ENCODE measurements at regions not wholly inside any gene's neighbourhood (a gene's known extent, or its start where the extent isn't known, plus 50 kb on each side); places are given as distances from the start of the nearest gene placed in this dataset.

DNA sequence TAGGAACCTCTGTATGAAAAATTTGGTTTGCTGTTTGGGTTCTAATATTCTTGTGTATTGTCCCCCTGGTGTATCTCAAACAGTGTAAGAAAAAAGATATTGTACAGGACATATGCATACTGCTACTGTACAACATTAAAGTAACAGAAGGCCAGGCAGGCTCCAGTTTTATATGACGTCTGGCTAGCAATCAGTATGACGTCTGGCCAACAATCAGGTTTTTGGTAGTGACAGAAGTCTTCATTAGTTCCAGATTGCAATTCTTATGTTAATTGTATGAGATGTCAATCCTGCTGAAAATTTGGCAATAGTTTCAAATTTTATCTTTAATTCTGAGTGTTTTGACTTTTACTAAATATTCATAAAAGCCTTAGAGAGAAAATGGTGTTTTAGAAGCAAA is 67.9 kb upstream of the KCND2 start:
- H4K20me1 ChIP-seq (ENCODE audit: insufficient read depth, low read length): no peaks in the 10 kb centered on the region
- ATAC-seq (ENCODE audit: insufficient read depth, low read depth) (no peak), DNase-seq (no peak)
- TF ChIP-seq, protein P1, sequence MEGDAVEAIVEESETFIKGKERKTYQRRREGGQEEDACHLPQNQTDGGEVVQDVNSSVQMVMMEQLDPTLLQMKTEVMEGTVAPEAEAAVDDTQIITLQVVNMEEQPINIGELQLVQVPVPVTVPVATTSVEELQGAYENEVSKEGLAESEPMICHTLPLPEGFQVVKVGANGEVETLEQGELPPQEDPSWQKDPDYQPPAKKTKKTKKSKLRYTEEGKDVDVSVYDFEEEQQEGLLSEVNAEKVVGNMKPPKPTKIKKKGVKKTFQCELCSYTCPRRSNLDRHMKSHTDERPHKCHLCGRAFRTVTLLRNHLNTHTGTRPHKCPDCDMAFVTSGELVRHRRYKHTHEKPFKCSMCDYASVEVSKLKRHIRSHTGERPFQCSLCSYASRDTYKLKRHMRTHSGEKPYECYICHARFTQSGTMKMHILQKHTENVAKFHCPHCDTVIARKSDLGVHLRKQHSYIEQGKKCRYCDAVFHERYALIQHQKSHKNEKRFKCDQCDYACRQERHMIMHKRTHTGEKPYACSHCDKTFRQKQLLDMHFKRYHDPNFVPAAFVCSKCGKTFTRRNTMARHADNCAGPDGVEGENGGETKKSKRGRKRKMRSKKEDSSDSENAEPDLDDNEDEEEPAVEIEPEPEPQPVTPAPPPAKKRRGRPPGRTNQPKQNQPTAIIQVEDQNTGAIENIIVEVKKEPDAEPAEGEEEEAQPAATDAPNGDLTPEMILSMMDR (IDR thresholded peaks at IDR 0.05; ENCODE audit: borderline replicate concordance, extremely low read depth, low read length, poor library complexity, severe bottlenecking): no peak
- TF ChIP-seq EZH2 (IDR thresholded peaks at IDR 0.05; ENCODE audit: borderline replicate concordance, low read depth, low read length, severe bottlenecking): no peak
- no peak overlapping the region for H3K4me2 ChIP-seq (ENCODE audit: insufficient read depth, low read length)
- H3K79me2 ChIP-seq (ENCODE audit: insufficient read depth, low read length): no peaks in the 10 kb centered on the region
- H3K4me1 ChIP-seq (ENCODE audit: insufficient read depth, low read length): no peaks in the 10 kb centered on the region
- H3K9ac ChIP-seq (ENCODE audit: low read depth, low read length): no peak overlapping the region
- no peak overlapping the region for H2AFZ ChIP-seq (ENCODE audit: low read depth, low read length)
- H3K4me3 ChIP-seq (ENCODE audit: low read depth in 1 of 2, low read length in 2 of 2): no peak overlapping the region
- no peaks in the 10 kb centered on the region for H3K27me3 ChIP-seq (ENCODE audit: insufficient read depth, low read length, poor library complexity)
- no peaks in the 10 kb centered on the region for H3K9me3 ChIP-seq (ENCODE audit: insufficient read depth, low read length, severe bottlenecking)
- H3K27ac ChIP-seq (ENCODE audit: low read length): no peak overlapping the region
- H3K36me3 ChIP-seq (ENCODE audit: insufficient read depth, low read length): no peaks in the 10 kb centered on the region

DNA sequence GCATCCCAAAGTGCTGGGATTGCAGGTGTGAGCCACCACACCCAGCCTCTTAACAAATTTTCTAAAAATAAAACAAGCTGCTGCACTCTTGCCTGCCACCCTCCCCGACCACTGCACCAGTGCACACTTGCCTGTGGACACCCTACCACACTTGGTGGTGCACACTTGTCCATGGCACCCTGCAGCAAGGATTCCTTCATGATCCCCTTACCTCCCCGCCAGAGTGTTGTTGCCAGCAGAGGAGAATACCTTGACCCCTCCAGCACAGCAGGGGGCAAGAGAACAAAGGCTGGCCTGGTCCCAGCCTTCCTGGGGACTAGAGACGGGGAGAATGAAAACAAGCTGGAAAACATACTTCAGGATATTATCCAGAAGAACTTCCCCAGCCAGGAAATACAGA is 65.9 kb upstream of the KCND2 start:
- no peak overlapping the region for H3K4me2 ChIP-seq (ENCODE audit: insufficient read depth, low read length)
- H3K4me1 ChIP-seq (ENCODE audit: insufficient read depth, low read length): no peaks in the 10 kb centered on the region
- H3K79me2 ChIP-seq (ENCODE audit: insufficient read depth, low read length): no peaks in the 10 kb centered on the region
- H3K9ac ChIP-seq (ENCODE audit: low read depth, low read length): no peak overlapping the region
- no peak overlapping the region for H2AFZ ChIP-seq (ENCODE audit: low read depth, low read length)
- no peak for TF ChIP-seq EZH2 (IDR thresholded peaks at IDR 0.05; ENCODE audit: borderline replicate concordance, low read depth, low read length, severe bottlenecking)
- TF ChIP-seq, protein P1 (IDR thresholded peaks at IDR 0.05; ENCODE audit: borderline replicate concordance, extremely low read depth, low read length, poor library complexity, severe bottlenecking): no peak
- no peaks in the 10 kb centered on the region for H3K27me3 ChIP-seq (ENCODE audit: insufficient read depth, low read length, poor library complexity)
- no peaks in the 10 kb centered on the region for H4K20me1 ChIP-seq (ENCODE audit: insufficient read depth, low read length)
- DNase-seq (no peak), ATAC-seq (ENCODE audit: insufficient read depth, low read depth) (no peak)
- H3K4me3 ChIP-seq (ENCODE audit: low read depth in 1 of 2, low read length in 2 of 2): no peak overlapping the region
- H3K36me3 ChIP-seq (ENCODE audit: insufficient read depth, low read length): no peaks in the 10 kb centered on the region
- H3K9me3 ChIP-seq (ENCODE audit: insufficient read depth, low read length, severe bottlenecking): no peaks in the 10 kb centered on the region
- no peak overlapping the region for H3K27ac ChIP-seq (ENCODE audit: low read length)

DNA sequence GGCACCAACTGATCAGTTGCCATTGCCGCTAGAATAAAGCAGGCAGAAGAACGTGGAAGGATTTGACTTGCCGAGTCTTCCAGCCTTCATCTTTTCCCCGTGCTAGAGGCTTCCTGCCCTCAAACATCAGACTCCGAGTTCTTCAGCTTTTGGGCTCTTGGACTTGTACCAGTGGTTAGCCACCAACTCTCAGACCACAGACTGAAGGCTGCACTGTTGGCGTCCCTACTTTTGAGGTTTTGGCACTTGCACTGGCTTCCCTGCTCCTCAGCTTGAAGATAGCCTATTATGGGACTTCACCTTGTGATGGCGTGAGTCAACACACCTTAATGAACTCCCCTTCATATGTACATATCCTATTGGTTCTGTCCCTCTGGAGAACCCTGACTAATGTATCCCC is 57.3 kb upstream of the KCND2 start:
- no peak overlapping the region for H3K4me2 ChIP-seq (ENCODE audit: insufficient read depth, low read length)
- H4K20me1 ChIP-seq (ENCODE audit: insufficient read depth, low read length): no peaks in the 10 kb centered on the region
- no peaks in the 10 kb centered on the region for H3K79me2 ChIP-seq (ENCODE audit: insufficient read depth, low read length)
- H2AFZ ChIP-seq (ENCODE audit: low read depth, low read length): no peak overlapping the region
- no peaks in the 10 kb centered on the region for H3K36me3 ChIP-seq (ENCODE audit: insufficient read depth, low read length)
- ATAC-seq (ENCODE audit: insufficient read depth, low read depth) (no peak), DNase-seq (no peak)
- no peaks in the 10 kb centered on the region for H3K4me1 ChIP-seq (ENCODE audit: insufficient read depth, low read length)
- no peaks in the 10 kb centered on the region for H3K9me3 ChIP-seq (ENCODE audit: insufficient read depth, low read length, severe bottlenecking)
- H3K9ac ChIP-seq (ENCODE audit: low read depth, low read length): no peak overlapping the region
- no peaks in the 10 kb centered on the region for H3K27me3 ChIP-seq (ENCODE audit: insufficient read depth, low read length, poor library complexity)
- H3K4me3 ChIP-seq (ENCODE audit: low read depth in 1 of 2, low read length in 2 of 2): no peak overlapping the region
- no peak for TF ChIP-seq EZH2 (IDR thresholded peaks at IDR 0.05; ENCODE audit: borderline replicate concordance, low read depth, low read length, severe bottlenecking)
- TF ChIP-seq, protein P1 (IDR thresholded peaks at IDR 0.05; ENCODE audit: borderline replicate concordance, extremely low read depth, low read length, poor library complexity, severe bottlenecking): no peak
- H3K27ac ChIP-seq (ENCODE audit: low read length): no peak overlapping the region

DNA sequence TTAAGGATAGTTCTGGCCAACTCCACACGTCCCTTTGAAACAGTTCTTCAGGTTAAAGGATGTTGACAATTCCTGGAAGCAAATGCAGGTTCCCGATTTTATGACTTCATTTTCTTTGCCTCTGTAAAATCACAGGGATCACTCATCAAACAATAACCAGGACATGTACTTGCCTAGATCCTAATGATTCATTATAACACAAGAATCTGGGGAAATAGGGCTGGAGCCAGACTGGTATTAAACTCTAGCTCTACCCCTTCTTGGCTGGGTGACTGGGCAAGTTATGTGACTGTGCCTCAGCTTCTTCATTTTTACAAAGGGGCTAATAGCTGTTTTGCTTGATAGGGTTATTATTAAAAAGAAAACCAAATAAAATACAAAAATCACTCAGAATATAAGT is 56.0 kb upstream of the KCND2 start:
- H3K36me3 ChIP-seq (ENCODE audit: insufficient read depth, low read length): no peaks in the 10 kb centered on the region
- H3K79me2 ChIP-seq (ENCODE audit: insufficient read depth, low read length): no peaks in the 10 kb centered on the region
- DNase-seq (no peak), ATAC-seq (ENCODE audit: insufficient read depth, low read depth) (no peak)
- H3K4me1 ChIP-seq (ENCODE audit: insufficient read depth, low read length): no peaks in the 10 kb centered on the region
- H3K9me3 ChIP-seq (ENCODE audit: insufficient read depth, low read length, severe bottlenecking): no peaks in the 10 kb centered on the region
- no peak overlapping the region for H2AFZ ChIP-seq (ENCODE audit: low read depth, low read length)
- no peak overlapping the region for H3K9ac ChIP-seq (ENCODE audit: low read depth, low read length)
- no peak overlapping the region for H3K4me2 ChIP-seq (ENCODE audit: insufficient read depth, low read length)
- no peaks in the 10 kb centered on the region for H4K20me1 ChIP-seq (ENCODE audit: insufficient read depth, low read length)
- TF ChIP-seq EZH2 (IDR thresholded peaks at IDR 0.05; ENCODE audit: borderline replicate concordance, low read depth, low read length, severe bottlenecking): no peak
- H3K27ac ChIP-seq (ENCODE audit: low read length): no peak overlapping the region
- H3K27me3 ChIP-seq (ENCODE audit: insufficient read depth, low read length, poor library complexity): no peaks in the 10 kb centered on the region
- no peak overlapping the region for H3K4me3 ChIP-seq (ENCODE audit: low read depth in 1 of 2, low read length in 2 of 2)

Data from DND-41 (cell line).